Fibroblast of mammary gland (primary cell): ENCODE measurements at regions not wholly inside any gene's neighbourhood (a gene's known extent, or its start where the extent isn't known, plus 50 kb on each side); places are given as distances from the start of the nearest gene placed in this dataset.
A peak's percentile ranks its signal among the peaks of the same experiment; 100 is the strongest.

Experiments used
- DNase-seq: peaks from one replicate; pipeline ENCODE4 v3.0.0-alpha.2; 2010; ENCODE audit warnings: low read depth
- H3K4me3 ChIP-seq: 2 replicates; pipeline ENCODE4 v1.5.1; 2011; ENCODE audit warnings: low read depth, mild to moderate bottlenecking, low read length, moderate library complexity; ENCODE audit not compliant: control insufficient read depth
- TF ChIP-seq, protein P1 (sequence below): conservative IDR thresholded peaks from 2 replicates; pipeline ENCODE4 v1.5.1; 2011; ENCODE audit warnings: low read depth, low read length, inconsistent platforms; ENCODE audit not compliant: control insufficient read depth, insufficient read depth

DNA sequence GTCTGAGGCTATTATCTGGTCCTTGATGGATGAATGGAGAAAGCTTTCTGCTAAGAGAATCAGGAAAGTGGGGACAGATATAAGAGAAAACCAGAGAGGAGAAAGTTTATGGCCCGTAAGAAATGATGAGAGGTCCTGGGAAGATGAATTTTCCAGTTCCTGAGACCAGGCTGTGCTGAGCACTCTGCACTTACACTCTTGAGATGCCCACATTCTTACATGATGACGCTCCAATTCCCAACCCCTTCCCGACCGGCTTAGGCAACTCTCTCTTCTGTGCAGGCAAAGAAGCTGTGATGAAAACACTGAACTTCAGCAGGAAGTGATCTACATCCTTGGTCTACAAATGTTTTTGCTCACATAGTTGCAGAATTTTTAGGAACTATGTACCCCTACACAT is 417.0 kb downstream of the ARHGEF28 start:
- TF ChIP-seq, protein P1, sequence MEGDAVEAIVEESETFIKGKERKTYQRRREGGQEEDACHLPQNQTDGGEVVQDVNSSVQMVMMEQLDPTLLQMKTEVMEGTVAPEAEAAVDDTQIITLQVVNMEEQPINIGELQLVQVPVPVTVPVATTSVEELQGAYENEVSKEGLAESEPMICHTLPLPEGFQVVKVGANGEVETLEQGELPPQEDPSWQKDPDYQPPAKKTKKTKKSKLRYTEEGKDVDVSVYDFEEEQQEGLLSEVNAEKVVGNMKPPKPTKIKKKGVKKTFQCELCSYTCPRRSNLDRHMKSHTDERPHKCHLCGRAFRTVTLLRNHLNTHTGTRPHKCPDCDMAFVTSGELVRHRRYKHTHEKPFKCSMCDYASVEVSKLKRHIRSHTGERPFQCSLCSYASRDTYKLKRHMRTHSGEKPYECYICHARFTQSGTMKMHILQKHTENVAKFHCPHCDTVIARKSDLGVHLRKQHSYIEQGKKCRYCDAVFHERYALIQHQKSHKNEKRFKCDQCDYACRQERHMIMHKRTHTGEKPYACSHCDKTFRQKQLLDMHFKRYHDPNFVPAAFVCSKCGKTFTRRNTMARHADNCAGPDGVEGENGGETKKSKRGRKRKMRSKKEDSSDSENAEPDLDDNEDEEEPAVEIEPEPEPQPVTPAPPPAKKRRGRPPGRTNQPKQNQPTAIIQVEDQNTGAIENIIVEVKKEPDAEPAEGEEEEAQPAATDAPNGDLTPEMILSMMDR: no peak
- peak; percentile 82 for DNase-seq
- H3K4me3 ChIP-seq: no peak overlapping the region

DNA sequence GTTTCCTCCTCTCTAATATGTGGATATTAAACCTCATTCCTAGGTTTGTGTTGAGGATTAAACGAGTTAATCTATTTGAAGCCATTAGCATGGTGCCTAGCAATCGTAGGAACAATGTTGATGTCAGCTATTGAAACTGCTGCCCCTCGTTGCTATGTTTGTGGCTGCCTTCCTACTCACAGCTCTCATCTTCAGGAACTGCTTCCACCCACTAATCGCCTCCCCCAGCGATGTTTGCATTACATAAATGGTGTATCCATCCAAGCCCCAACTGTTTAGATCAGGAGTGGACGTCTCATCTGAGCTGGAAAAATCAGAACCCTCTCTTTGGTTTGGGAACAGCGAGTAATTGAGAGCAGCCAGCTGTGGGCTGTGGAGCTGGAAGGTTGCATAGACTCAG is 416.6 kb downstream of the ARHGEF28 start:
- DNase-seq: no peak
- TF ChIP-seq, protein P1: no peak
- no peak overlapping the region for H3K4me3 ChIP-seq

GRCh38 chr5:74041913-74042312 is 415.9 kb downstream of the ARHGEF28 start:
- TF ChIP-seq, protein P1: no peak
- peak; percentile 39 for DNase-seq
- H3K4me3 ChIP-seq: no peak overlapping the region

DNA sequence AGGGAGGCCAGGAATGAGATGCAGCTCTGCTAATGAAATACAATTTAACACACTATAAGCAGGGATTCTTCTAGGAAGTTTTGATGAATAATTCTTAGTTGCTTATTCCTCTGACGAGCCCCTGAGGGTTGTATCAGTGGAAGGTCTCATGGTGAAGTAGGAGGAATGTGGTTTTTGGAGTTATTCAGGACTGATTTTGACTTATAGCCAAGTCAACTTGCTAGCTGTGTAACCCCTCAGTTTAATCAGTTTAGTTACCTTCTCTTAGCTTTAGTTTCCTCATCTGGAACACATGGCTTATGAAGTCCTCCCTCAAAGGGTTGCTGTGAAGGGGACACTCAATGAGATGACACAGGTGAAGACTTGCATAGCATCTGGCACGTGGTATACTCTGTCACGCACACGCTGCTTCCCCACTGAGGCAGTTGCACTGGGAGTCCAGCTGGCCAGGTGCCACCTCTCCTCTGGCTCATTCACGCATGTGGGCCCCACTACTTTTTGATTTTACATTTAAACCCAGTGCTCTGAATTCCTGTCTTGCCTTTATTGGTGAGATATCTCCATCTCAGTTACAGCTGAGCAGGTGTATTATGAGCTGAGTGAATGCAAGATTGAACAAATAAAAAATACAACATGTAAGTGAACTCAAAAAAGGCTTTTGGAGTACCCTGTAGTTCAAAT is 415.0 kb downstream of the ARHGEF28 start:
- TF ChIP-seq, protein P1: no peak
- no peak for DNase-seq
- H3K4me3 ChIP-seq: no peak overlapping the region

DNA sequence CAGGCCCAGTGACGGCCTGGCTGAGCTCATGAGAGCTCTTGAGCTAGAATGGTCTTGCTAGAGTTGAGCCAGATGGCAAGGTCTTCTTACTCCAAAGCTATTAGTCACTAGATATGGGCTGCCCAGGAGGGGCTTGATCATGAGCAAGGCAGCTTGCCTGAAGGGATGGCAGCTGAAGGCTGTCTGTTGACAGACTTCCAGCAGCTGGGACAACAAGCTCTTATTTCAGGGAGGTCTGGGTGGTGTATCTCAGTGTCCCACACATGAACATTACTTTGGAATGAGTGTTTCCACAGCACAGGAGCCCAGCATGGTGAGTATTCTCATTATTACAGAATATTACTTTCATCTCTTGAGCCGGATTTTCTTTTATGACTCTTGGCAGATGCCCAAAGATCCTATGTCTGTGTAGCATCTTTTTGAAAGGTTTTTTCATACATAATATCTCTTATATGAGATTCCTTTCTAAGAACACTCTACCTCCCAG is 414.1 kb downstream of the ARHGEF28 start:
- DNase-seq: peak; percentile 83

DNA sequence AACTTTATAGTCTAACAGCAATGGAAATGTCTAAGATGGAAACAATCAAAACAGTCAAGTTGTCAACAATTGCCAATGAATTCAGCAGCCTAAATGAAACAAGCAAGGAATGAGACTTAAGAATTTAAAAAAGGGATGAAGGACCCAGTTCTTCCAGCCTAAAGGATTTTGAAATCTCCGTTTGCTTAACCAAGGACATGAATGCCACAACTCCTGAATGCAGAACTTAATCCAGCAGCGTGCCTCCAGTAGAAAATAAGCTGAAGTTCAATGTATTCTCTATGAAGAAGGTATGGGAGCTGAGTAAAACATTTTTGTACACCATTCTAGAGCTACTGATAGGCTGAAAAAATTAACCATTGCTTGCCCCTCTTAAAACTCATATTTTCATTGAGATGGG is 411.3 kb downstream of the ARHGEF28 start:
- no peak for DNase-seq
- TF ChIP-seq, protein P1: no peak

More for the DNA sequence above, 414.1 kb downstream of the ARHGEF28 start:
- no peak overlapping the region for H3K4me3 ChIP-seq
- TF ChIP-seq, protein P1: no peak

GRCh38 chr5:74035521-74035937 is 409.5 kb downstream of the ARHGEF28 start:
- TF ChIP-seq, protein P1: peak; percentile 68
- DNase-seq: peak; percentile 91
- no peak overlapping the region for H3K4me3 ChIP-seq

More for the DNA sequence above, 411.3 kb downstream of the ARHGEF28 start:
- H3K4me3 ChIP-seq: no peak overlapping the region
